HCT116 (cell line): ENCODE measurements at regions not wholly inside any gene's neighbourhood (a gene's known extent, or its start where the extent isn't known, plus 50 kb on each side); places are given as distances from the start of the nearest gene placed in this dataset.

ENCODE experiments used
- ATAC-seq: fragments of 200-7000 bp; cut with Tn5 transposase; 2 replicates; pipeline ENCODE4 v1.9.1; 2020; ENCODE audit warnings: mild to moderate bottlenecking, moderate library complexity
- BruUV-seq: library from RNA; stranded (reverse); fragments of 400-500 nt; replicated peaks from 2 replicates; lab custom pipeline; 2021; lab: Mats Ljungman, UMichigan
- CTCF ChIA-PET: fragments of 300-600 bp; sonication (Branson Sonifier 250); formaldehyde crosslinking; loops from one replicate; lab custom pipeline; 2021; ENCODE audit warnings: antibody characterized with exemption; lab: Charles Lee
- POLR2A ChIA-PET: fragments of 300-600, 350-600 bp; sonication (Branson Sonifier 250); formaldehyde crosslinking; loops from one replicate; lab custom pipeline; 2021; ENCODE audit warnings: antibody characterized with exemption; lab: Charles Lee
- RAD21 ChIA-PET, 2 experiments: fragments of 300-600 bp; sonication (Branson Sonifier 250); formaldehyde crosslinking; loops; one replicate each; lab custom pipeline; 2023; ENCODE audit warnings: low total read pairs in 2 of 2; ENCODE audit not compliant: uncharacterized antibody in 2 of 2, unreplicated experiment in 2 of 2, low non-redundant PET in 1 of 2; lab: Charles Lee
- DNase-seq: peaks from one replicate; pipeline ENCODE4 v3.0.0-alpha.2; 2010; ENCODE audit warnings: low read depth, low spot score
- H2AFZ ChIP-seq: fragments of 200-600 bp; shearing (Covaris generic), sonication (generic); 2 replicates; pipeline ENCODE4 v1.6.1; 2017; ENCODE audit warnings: low read depth, mixed run types, mixed read lengths, antibody characterized with exemption, low read length; ENCODE audit not compliant: poor library complexity, severe bottlenecking
- H3K27ac ChIP-seq: 2 replicates; pipeline ENCODE4 v1.5.1; 2012; ENCODE audit warnings: low read depth, low read length
- H3K27me3 ChIP-seq: fragments of 200-600 bp; sonication (generic); 2 replicates; pipeline ENCODE4 v1.6.1; 2016; ENCODE audit warnings: mixed run types, low read length, mixed read lengths; ENCODE audit not compliant: insufficient read depth
- H3K36me3 ChIP-seq, 2 experiments: fragments of 200-500 bp in 1 of 2; fragments of 200-600 bp in 1 of 2; sonication (Bioruptor generic) in 1 of 2; sonication (generic) in 1 of 2; 2 replicates each; pipeline versions ENCODE4 v1.5.1 to v1.6.1; 2014 to 2016; ENCODE audit warnings: low read length in 2 of 2, inconsistent platforms in 1 of 2, mixed read lengths in 1 of 2, mixed run types in 1 of 2; ENCODE audit not compliant: insufficient read depth in 2 of 2, control insufficient read depth in 1 of 2
- H3K4me1 ChIP-seq, 2 experiments: fragments of 200-600 bp in 1 of 2; sonication (generic) in 1 of 2; 2 replicates each; pipeline versions ENCODE4 v1.5.1 to v1.6.1; 2012 to 2017; ENCODE audit warnings: low read length in 2 of 2, inconsistent platforms in 1 of 2, mild to moderate bottlenecking in 1 of 2, mixed read lengths in 1 of 2, mixed run types in 1 of 2, moderate library complexity in 1 of 2; ENCODE audit not compliant: insufficient read depth in 2 of 2, control insufficient read depth in 1 of 2
- H3K4me2 ChIP-seq: fragments of 200-600 bp; sonication (generic); 2 replicates; pipeline ENCODE4 v1.6.1; 2017; ENCODE audit warnings: mixed run types, low read length, mixed read lengths
- H3K4me3 ChIP-seq, 2 experiments: fragments of 200-600 bp in 1 of 2; sonication (generic) in 1 of 2; replicated peaks in 1 of 2; 2 replicates each; pipeline ENCODE4 v1.5.1; 2011 to 2016; ENCODE audit warnings: low read length in 2 of 2, control low read depth in 1 of 2, low read depth in 1 of 2, mild to moderate bottlenecking in 1 of 2, mixed read lengths in 1 of 2, mixed run types in 1 of 2
- H3K79me2 ChIP-seq: fragments of 200-600 bp; sonication (generic); 2 replicates; pipeline ENCODE4 v1.6.1; 2017; ENCODE audit warnings: mild to moderate bottlenecking, mixed run types, low read length, moderate library complexity, mixed read lengths; ENCODE audit not compliant: insufficient read depth
- H3K9ac ChIP-seq: fragments of 200-600 bp; sonication (generic); 2 replicates; pipeline ENCODE4 v1.6.1; 2016; ENCODE audit warnings: low read length, mixed read lengths
- H3K9me2 ChIP-seq: fragments of 200-600 bp; sonication (generic), shearing (Covaris generic); 2 replicates; pipeline ENCODE4 v1.6.1; 2017; ENCODE audit warnings: mixed run types, mild to moderate bottlenecking, moderate library complexity; ENCODE audit not compliant: insufficient read depth
- H3K9me3 ChIP-seq, 2 experiments: fragments of 200-500 bp in 1 of 2; fragments of 200-600 bp in 1 of 2; sonication (Bioruptor generic) in 1 of 2; sonication (generic) in 1 of 2; 2 replicates each; pipeline ENCODE4 v1.6.1; 2014 to 2017; ENCODE audit warnings: low read length in 2 of 2, mixed read lengths in 2 of 2, inconsistent platforms in 1 of 2, low read depth in 1 of 2, mild to moderate bottlenecking in 1 of 2, mixed run types in 1 of 2, moderate library complexity in 1 of 2; ENCODE audit not compliant: control insufficient read depth in 1 of 2, insufficient read depth in 1 of 2
- H4K20me1 ChIP-seq: fragments of 200-600 bp; sonication (generic), shearing (Covaris generic); 2 replicates; pipeline ENCODE4 v1.6.1; 2017; ENCODE audit warnings: mixed run types, mild to moderate bottlenecking, moderate library complexity; ENCODE audit not compliant: insufficient read depth
- EZH2 ChIP-seq: fragments of 200-600 bp; sonication (generic); IDR thresholded peaks from 2 replicates; pipeline ENCODE4 v1.6.1; 2017; ENCODE audit warnings: antibody characterized with exemption, mixed run types
- SRF ChIP-seq: IDR thresholded peaks from 2 replicates; pipeline ENCODE4 v1.6.1; 2012; ENCODE audit warnings: low read depth
- ZNF274 ChIP-seq: fragments of 200-500 bp; sonication (Bioruptor generic); IDR thresholded peaks from 2 replicates; pipeline ENCODE4 v1.6.1; 2014; ENCODE audit warnings: mild to moderate bottlenecking, low read depth, low read length, inconsistent platforms
- intact Hi-C: fragments of 100-400 bp; cut with micrococcal nuclease; formaldehyde crosslinking; loops from 2 replicates; pipeline ENCODE4 v1.10.0; 2022
- TF ChIP-seq, protein P1 (sequence below): IDR thresholded peaks from 2 replicates; pipeline ENCODE4 v1.6.1; 2012
- TF ChIP-seq, protein P2 (sequence below), 3 experiments: fragments of 200-600 bp in 1 of 3; sonication (generic) in 1 of 3; IDR thresholded peaks in 2 of 3; conservative IDR thresholded peaks in 1 of 3; 2 replicates each; pipeline ENCODE4 v1.5.1; 2012 to 2017; ENCODE audit warnings: low read depth in 2 of 3, low read length in 2 of 3, antibody characterized with exemption in 1 of 3, borderline replicate concordance in 1 of 3, control low read depth in 1 of 3, mild to moderate bottlenecking in 1 of 3, mixed read lengths in 1 of 3, mixed run types in 1 of 3, moderate library complexity in 1 of 3; ENCODE audit not compliant: insufficient read depth in 1 of 3

DNA sequence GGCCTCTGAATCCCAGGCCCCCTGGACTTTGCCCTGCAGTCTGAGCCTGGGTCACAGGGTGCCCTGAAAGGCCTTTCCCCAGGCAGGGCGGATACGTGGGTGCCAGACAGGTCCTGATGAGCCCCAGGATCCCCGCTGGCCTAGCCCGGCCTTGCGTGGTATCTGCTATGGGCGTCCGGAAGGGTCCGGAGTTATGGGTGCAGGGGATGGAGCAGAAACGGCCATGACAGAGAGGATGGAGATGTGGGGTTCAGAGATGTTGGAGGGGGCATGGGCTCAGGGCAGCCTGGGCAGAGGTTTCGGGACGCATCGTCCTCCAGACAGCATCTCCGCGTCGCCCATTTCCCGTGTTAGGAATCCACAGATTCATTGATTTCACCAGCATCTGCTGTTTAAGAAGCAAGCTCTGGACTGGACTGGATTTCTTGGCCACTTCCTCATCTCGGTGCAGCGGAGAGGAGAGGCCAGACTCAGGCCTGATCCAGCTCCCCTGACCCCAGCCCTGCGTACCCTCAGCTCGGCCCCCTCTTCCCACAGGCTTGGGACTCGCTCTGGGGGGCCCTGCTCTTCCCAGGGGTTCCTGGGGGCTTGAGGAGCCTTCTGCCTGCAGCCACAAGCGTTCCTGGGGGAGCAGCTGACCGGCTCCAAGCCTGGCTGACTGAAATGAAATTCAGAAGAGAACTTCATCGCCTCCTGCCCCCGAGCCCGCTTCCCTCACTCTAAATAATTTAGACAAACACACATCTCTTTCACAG lies 86.9 kb upstream of the ADRA2C start:
- ATAC-seq (no peak), DNase-seq (no peak)
- ChIA-PET CTCF (no interaction called here), RAD21 (no interaction called here), POLR2A (no interaction called here)
- Histone ChIP-seq H3K9me2 (no peaks in the 10 kb centered on the region), H3K79me2 (no peaks in the 10 kb centered on the region), H3K9me3 (no peaks in the 10 kb centered on the region), H2AFZ (no peak overlapping the region), H3K27me3 (no peaks in the 10 kb centered on the region), H3K4me1 (peaks cover 6 to 8% of the 10 kb centered on the region in 2 experiments; a peak in 3 of 4 replicates), H3K36me3 (no peaks in the 10 kb centered on the region), H3K4me2 (no peak overlapping the region), H4K20me1 (no peaks in the 10 kb centered on the region), H3K4me3 (no peak overlapping the region), H3K9ac (no peak overlapping the region), H3K27ac (no peak overlapping the region)
- no TSS peak for BruUV-seq
- intact Hi-C loops = no loop called here
- TF ChIP-seq SRF (no peak), ZNF274 (no peak)

DNA sequence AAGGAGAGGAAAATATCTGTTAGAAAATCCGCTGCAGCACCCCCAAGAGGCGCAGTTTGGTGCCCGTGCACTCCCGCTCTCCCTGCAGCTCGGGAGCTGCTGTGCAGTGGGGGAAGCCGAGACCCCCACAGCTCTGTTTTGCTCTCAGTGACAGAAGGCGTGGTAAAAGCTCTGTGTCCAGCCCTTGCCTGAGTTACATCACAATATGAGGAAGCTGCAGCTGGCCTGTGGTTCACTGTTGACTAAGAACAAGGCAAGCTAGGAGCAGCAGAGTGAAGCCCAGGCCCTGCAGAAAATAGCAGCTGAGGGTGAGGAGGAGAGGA lies 88.5 kb upstream of the ADRA2C start:
- H3K9ac ChIP-seq = no peak overlapping the region
- H3K4me1 ChIP-seq = peaks cover 6 to 8% of the 10 kb centered on the region in 2 experiments; a peak in 3 of 4 replicates
- POLR2A ChIA-PET = no interaction called here
- DNase-seq (no peak), ATAC-seq (no peak)
- H3K36me3 ChIP-seq = no peaks in the 10 kb centered on the region
- CTCF ChIA-PET = no interaction called here
- H3K4me2 ChIP-seq = no peak overlapping the region
- H2AFZ ChIP-seq = no peak overlapping the region
- no peaks in the 10 kb centered on the region for H3K79me2 ChIP-seq
- no peak overlapping the region for H3K27ac ChIP-seq
- RAD21 ChIA-PET = interaction anchor here in 1 of 2 experiments (0.7 kb wide), 1 partner anchor 16 kb away, joined by 6 read pairs; no protein-coding TSS in a partner anchor
- TF ChIP-seq, protein P1, sequence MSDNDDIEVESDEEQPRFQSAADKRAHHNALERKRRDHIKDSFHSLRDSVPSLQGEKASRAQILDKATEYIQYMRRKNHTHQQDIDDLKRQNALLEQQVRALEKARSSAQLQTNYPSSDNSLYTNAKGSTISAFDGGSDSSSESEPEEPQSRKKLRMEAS = no peak
- no peak for TF ChIP-seq EZH2
- TF ChIP-seq, protein P2, sequence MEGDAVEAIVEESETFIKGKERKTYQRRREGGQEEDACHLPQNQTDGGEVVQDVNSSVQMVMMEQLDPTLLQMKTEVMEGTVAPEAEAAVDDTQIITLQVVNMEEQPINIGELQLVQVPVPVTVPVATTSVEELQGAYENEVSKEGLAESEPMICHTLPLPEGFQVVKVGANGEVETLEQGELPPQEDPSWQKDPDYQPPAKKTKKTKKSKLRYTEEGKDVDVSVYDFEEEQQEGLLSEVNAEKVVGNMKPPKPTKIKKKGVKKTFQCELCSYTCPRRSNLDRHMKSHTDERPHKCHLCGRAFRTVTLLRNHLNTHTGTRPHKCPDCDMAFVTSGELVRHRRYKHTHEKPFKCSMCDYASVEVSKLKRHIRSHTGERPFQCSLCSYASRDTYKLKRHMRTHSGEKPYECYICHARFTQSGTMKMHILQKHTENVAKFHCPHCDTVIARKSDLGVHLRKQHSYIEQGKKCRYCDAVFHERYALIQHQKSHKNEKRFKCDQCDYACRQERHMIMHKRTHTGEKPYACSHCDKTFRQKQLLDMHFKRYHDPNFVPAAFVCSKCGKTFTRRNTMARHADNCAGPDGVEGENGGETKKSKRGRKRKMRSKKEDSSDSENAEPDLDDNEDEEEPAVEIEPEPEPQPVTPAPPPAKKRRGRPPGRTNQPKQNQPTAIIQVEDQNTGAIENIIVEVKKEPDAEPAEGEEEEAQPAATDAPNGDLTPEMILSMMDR (IDR thresholded peaks at IDR 0.05 in 2 of 3, conservative IDR thresholded peaks at IDR 0.05 in 1 of 3; ENCODE audit: borderline replicate concordance in 1 of 3, insufficient read depth in 1 of 3, low read depth in 2 of 3, low read length in 2 of 3) = peak in 1 of 3 experiments; percentile 27; a peak in 1 of 6 replicates
- H3K4me3 ChIP-seq = no peak overlapping the region
- intact Hi-C loops = no loop called here
- H3K9me3 ChIP-seq = no peaks in the 10 kb centered on the region; a peak in 1 of 4 replicates
- no peaks in the 10 kb centered on the region for H3K27me3 ChIP-seq
- no TSS peak for BruUV-seq
- no peaks in the 10 kb centered on the region for H4K20me1 ChIP-seq
- H3K9me2 ChIP-seq = no peaks in the 10 kb centered on the region
